ENCODE measurements at regions not wholly inside any gene's neighbourhood (a gene's known extent, or its start where the extent isn't known, plus 50 kb on each side); places are given as distances from the start of the nearest gene placed in this dataset.

DNA sequence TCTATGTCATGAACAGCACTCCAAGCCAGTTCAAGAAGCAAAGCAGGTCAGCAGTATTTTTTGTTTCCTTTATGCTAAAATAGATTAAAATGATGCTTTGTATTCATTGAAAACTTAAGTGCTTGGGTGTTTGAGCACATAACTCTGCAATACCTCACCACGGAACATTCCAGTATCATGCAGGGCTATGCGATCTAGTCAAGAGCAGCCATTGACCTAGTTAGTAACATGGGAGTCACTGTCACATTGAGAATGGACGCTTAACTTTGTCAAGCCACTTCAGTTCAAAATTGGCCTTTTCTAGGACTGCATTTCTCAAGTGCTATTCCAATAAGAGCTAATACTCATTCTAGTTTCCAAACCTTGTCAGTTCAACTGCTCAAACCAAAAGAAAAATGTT, 160.1 kb upstream of the FSTL5 start:
- TF ChIP-seq, protein P1, sequence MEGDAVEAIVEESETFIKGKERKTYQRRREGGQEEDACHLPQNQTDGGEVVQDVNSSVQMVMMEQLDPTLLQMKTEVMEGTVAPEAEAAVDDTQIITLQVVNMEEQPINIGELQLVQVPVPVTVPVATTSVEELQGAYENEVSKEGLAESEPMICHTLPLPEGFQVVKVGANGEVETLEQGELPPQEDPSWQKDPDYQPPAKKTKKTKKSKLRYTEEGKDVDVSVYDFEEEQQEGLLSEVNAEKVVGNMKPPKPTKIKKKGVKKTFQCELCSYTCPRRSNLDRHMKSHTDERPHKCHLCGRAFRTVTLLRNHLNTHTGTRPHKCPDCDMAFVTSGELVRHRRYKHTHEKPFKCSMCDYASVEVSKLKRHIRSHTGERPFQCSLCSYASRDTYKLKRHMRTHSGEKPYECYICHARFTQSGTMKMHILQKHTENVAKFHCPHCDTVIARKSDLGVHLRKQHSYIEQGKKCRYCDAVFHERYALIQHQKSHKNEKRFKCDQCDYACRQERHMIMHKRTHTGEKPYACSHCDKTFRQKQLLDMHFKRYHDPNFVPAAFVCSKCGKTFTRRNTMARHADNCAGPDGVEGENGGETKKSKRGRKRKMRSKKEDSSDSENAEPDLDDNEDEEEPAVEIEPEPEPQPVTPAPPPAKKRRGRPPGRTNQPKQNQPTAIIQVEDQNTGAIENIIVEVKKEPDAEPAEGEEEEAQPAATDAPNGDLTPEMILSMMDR (IDR thresholded peaks at IDR 0.05), result no peak
- TF ChIP-seq POLR2A (IDR thresholded peaks at IDR 0.05), result no peak
